ENCODE measurements at regions not wholly inside any gene's neighbourhood (a gene's known extent, or its start where the extent isn't known, plus 50 kb on each side); places are given as distances from the start of the nearest gene placed in this dataset.

DNA sequence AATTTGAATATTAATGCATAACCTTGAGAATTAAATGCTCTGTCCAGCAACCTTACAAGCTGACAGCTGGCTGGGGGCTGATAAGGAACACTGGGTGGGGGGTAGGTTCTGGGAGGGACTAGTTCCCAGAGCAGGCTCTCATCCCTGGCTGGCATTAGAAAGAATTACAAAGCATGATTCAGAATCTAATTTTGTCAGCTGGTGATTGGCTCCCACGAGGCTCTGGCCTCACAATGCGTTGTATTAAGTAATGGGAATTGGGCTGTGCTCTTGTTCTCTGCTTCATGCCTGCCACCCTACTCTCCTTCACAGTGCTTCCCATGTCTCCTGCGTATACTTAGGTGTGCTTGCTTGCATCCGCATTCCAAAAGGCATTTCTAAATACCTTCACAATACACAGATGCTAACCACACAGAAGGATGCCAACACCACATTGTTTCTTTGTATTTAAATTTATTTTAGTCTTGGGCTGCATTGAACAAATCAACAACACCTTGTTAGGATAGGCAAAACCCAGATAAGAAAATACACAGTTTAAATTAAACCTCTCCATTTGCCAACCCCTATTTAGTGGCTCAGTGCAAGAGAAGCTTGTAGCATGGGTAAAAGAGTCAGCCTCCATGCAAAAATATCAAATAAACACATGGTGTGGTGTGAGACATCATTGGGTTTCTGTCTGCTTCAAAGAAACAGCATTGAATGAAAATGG is 434.5 kb upstream of the JAG1 start:
- ATAC-seq (peak; percentile 72), DNase-seq (ENCODE audit: low spot score) (peak; percentile 20)
- Histone ChIP-seq H3K36me3 (ENCODE audit: insufficient read depth) (no peaks in the 10 kb centered on the region), H3K4me2 (no peak overlapping the region), H4K20me1 (replicated peaks; ENCODE audit: insufficient read depth) (no peaks in the 10 kb centered on the region), H3K79me2 (replicated peaks; ENCODE audit: insufficient read depth) (no peaks in the 10 kb centered on the region), H2AFZ (no peak overlapping the region), H3K9me2 (ENCODE audit: insufficient read depth) (no peaks in the 10 kb centered on the region), H3K27me3 (ENCODE audit: insufficient read depth) (no peaks in the 10 kb centered on the region), H3K4me3 (no peak overlapping the region), H3F3A (replicated peaks; ENCODE audit: low read depth) (no peaks in the 10 kb centered on the region), H3K27ac (ENCODE audit: low read depth) (no peak overlapping the region), H3K4me1 (ENCODE audit: insufficient read depth) (no peaks in the 10 kb centered on the region)
- TF ChIP-seq NANOG (IDR thresholded peaks at IDR 0.05; ENCODE audit: borderline replicate concordance) (no peak), EZH2phosphoT487 (IDR thresholded peaks at IDR 0.05; ENCODE audit: unreplicated experiment) (no peak), ZNF331 (CRISPR knock-in tag; IDR thresholded peaks at IDR 0.05; ENCODE audit: low read depth) (no peak), ZNF462 (CRISPR knock-in tag; IDR thresholded peaks at IDR 0.05) (no peak), JUNB (IDR thresholded peaks at IDR 0.05; ENCODE audit: unreplicated experiment) (no peak), EZH2 (IDR thresholded peaks at IDR 0.05; ENCODE audit: low read depth, unreplicated experiment) (no peak), CREB1 (CRISPR knock-in tag; IDR thresholded peaks at IDR 0.05; ENCODE audit: low read depth) (no peak), REST (IDR thresholded peaks at IDR 0.05; ENCODE audit: unreplicated experiment) (no peak), POLR2AphosphoS5 (IDR thresholded peaks at IDR 0.05; ENCODE audit: low read depth) (no peak), ZNF114 (CRISPR knock-in tag; IDR thresholded peaks at IDR 0.05) (no peak), STAT1 (IDR thresholded peaks at IDR 0.05; ENCODE audit: unreplicated experiment) (no peak)
- TF ChIP-seq, protein P1, sequence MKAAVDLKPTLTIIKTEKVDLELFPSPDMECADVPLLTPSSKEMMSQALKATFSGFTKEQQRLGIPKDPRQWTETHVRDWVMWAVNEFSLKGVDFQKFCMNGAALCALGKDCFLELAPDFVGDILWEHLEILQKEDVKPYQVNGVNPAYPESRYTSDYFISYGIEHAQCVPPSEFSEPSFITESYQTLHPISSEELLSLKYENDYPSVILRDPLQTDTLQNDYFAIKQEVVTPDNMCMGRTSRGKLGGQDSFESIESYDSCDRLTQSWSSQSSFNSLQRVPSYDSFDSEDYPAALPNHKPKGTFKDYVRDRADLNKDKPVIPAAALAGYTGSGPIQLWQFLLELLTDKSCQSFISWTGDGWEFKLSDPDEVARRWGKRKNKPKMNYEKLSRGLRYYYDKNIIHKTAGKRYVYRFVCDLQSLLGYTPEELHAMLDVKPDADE (IDR thresholded peaks at IDR 0.05) = no peak
- TF ChIP-seq, protein P2, sequence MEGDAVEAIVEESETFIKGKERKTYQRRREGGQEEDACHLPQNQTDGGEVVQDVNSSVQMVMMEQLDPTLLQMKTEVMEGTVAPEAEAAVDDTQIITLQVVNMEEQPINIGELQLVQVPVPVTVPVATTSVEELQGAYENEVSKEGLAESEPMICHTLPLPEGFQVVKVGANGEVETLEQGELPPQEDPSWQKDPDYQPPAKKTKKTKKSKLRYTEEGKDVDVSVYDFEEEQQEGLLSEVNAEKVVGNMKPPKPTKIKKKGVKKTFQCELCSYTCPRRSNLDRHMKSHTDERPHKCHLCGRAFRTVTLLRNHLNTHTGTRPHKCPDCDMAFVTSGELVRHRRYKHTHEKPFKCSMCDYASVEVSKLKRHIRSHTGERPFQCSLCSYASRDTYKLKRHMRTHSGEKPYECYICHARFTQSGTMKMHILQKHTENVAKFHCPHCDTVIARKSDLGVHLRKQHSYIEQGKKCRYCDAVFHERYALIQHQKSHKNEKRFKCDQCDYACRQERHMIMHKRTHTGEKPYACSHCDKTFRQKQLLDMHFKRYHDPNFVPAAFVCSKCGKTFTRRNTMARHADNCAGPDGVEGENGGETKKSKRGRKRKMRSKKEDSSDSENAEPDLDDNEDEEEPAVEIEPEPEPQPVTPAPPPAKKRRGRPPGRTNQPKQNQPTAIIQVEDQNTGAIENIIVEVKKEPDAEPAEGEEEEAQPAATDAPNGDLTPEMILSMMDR (conservative IDR thresholded peaks at IDR 0.05; ENCODE audit: low read depth in 2 of 2) = no peak
- no peak overlapping the region for H3K4me3 Mint-ChIP-seq
- no peaks in the 10 kb centered on the region for H3K36me3 Mint-ChIP-seq (ENCODE audit: low read depth)
- H3K27me3 Mint-ChIP-seq (ENCODE audit: insufficient read depth, low read depth, poor library complexity) = no peaks in the 10 kb centered on the region
- peaks cover 7% of the 10 kb centered on the region for H3K4me1 Mint-ChIP-seq
- no peaks in the 10 kb centered on the region for H3K9me3 Mint-ChIP-seq
- no peak overlapping the region for H3K27ac Mint-ChIP-seq

Measured in GM23338 (cell line).